ENCODE measurements at regions not wholly inside any gene's neighbourhood (a gene's known extent, or its start where the extent isn't known, plus 50 kb on each side); places are given as distances from the start of the nearest gene placed in this dataset.

GRCh38 chr3:31408720-31409119, 124.0 kb upstream of the STT3B start:
- no peak for DNase-seq (ENCODE audit: extremely low read depth in 1 of 2, low read depth in 1 of 2)

- DNase-seq (ENCODE audit: extremely low read depth in 1 of 2, low read depth in 1 of 2) = no peak
Measured at GRCh38 chr3:31409389-31409788, 123.3 kb upstream of the STT3B start.

- no peak for DNase-seq (ENCODE audit: extremely low read depth in 1 of 2, low read depth in 1 of 2)
Measured at GRCh38 chr3:31409866-31410265, 122.9 kb upstream of the STT3B start.

DNA sequence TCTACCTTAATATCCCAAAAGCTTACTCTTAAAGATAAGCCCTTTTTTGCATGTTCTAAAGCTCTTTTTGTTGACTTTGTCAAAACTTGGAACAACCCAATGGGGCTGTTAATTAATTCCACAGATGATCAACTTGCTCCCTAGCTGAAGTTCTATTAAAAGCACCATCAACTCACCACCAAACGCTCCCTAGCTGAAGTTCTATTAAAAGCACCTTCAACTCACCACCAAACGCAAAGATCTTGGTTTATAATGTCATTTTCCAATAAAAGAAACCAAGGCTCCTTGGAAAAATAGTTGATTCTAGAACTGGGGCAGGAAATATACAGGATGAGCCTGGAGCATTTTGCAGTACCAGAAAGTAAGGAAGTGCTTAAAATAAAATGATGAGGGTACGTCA, 122.3 kb upstream of the STT3B start:
- no peak for DNase-seq (ENCODE audit: extremely low read depth in 1 of 2, low read depth in 1 of 2)

DNA sequence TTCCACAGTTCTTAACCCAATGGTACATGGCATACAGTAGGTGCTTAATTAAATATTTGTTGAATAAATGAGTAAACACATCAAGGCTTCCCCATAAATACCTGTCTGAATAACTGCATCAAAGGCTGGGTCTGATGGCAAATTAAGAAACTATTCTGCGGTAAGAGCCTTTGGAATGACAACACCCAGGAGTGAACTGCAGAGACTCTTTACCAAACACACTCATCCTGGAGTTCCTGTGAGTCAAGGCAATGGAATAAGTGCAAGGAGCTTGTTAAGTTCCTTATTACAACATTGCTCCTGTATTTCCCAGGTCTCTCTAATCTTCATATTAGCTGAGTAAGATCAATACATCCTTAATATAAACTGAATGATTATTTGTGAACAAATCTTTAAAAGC, 119.9 kb upstream of the STT3B start:
- DNase-seq (ENCODE audit: extremely low read depth in 1 of 2, low read depth in 1 of 2) = no peak

GRCh38 chr3:31413515-31413914, 119.2 kb upstream of the STT3B start:
- no peak for DNase-seq (ENCODE audit: extremely low read depth in 1 of 2, low read depth in 1 of 2)

GRCh38 chr3:31416980-31417379, 115.7 kb upstream of the STT3B start:
- DNase-seq (ENCODE audit: extremely low read depth in 1 of 2, low read depth in 1 of 2) = no peak

GRCh38 chr3:31417486-31417885, 115.2 kb upstream of the STT3B start:
- no peak for DNase-seq (ENCODE audit: extremely low read depth in 1 of 2, low read depth in 1 of 2)

GRCh38 chr3:31420311-31420710, 112.4 kb upstream of the STT3B start:
- DNase-seq (ENCODE audit: extremely low read depth in 1 of 2, low read depth in 1 of 2) = no peak

GRCh38 chr3:31421314-31422048, 111.2 kb upstream of the STT3B start:
- DNase-seq (ENCODE audit: extremely low read depth in 1 of 2, low read depth in 1 of 2) = no peak

GRCh38 chr3:31422237-31422636, 110.5 kb upstream of the STT3B start:
- DNase-seq (ENCODE audit: extremely low read depth in 1 of 2, low read depth in 1 of 2) = no peak

GRCh38 chr3:31423482-31423881, 109.2 kb upstream of the STT3B start:
- no peak for DNase-seq (ENCODE audit: extremely low read depth in 1 of 2, low read depth in 1 of 2)

- no peak for DNase-seq (ENCODE audit: extremely low read depth in 1 of 2, low read depth in 1 of 2)
Measured at GRCh38 chr3:31425401-31425800, 107.3 kb upstream of the STT3B start.

DNA sequence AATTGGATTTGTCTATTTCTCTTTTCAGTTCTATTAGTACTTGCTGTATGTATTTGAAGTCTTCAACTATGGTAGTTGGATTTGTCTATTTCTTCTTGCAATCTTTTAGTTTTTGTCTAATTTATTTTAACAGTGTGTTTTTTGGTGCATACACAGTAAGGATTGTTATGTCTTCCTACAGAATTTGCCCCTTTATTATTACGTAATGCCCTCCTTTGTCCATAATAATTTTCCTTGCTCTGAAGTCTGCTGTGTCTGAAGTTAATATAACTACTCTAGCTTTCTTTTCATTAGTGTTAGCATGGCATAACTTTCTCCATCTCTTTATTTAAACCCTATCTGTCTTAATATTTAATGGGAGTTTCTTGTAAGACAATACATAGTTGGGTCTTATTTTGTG, 105.1 kb upstream of the STT3B start:
- DNase-seq (ENCODE audit: extremely low read depth in 1 of 2, low read depth in 1 of 2) = no peak

DNA sequence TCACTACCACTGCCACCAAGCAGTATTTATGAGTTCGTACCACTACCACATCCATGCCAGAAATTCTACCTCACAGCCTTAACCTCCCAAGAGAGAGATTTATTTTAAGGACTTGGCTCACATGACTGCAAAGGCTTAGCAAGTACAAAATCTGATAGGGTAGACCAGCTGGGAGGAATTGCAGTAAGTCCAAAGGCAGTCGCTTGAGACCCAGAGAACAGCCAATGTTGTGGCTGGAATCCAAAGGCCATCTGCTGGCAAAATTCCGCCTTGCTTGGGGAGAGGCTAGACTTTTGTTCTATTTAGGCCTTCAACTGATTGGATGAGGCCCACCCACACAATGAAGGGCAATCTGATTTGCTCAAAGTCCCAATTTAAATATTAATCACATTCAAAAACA, 101.4 kb upstream of the STT3B start:
- DNase-seq (ENCODE audit: extremely low read depth in 1 of 2, low read depth in 1 of 2) = no peak

- DNase-seq (ENCODE audit: extremely low read depth in 1 of 2, low read depth in 1 of 2) = no peak
Measured at GRCh38 chr3:31432897-31433678, 99.6 kb upstream of the STT3B start.

- DNase-seq (ENCODE audit: extremely low read depth in 1 of 2, low read depth in 1 of 2) = no peak
Measured at GRCh38 chr3:31433679-31433992, 99.1 kb upstream of the STT3B start.

DNA sequence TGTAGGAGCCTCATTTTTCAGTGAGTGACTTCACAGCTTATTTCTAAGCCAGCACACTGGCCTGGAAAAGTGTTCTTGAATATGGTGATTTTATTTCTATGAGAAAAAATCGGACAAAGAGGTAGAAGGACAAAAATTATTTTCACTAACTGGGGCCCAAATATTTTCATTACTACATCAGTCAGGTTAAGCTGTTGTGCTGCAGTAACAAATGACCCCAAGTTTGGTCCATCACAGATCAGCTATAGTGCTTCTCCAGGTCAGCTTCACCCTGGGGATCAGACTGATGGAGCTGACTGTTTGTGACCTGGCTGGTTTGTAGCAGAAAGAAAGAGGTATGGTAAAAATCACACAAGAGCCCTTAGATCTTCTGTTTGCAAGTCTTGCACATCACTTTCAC, 97.9 kb upstream of the STT3B start:
- DNase-seq (ENCODE audit: extremely low read depth in 1 of 2, low read depth in 1 of 2) = no peak

DNA sequence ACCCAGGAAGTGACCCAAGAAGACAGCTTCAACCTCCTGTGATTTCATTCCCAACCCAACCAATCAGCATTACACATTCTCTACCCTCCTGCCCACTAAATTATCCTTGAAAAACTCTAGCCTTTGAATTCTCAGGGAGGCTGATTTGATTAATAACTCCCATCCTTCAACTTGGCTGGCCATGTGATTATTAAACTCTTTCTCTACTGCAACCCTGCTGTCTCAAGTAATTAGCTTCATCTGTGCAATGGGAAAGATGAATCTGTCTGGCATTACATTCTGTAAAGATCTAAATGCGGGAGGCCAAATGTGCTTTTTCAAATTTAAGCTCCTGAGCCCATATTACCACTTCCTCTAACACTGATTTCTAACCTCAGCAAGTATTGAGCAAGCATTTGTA, 95.9 kb upstream of the STT3B start:
- no peak for DNase-seq (ENCODE audit: extremely low read depth in 1 of 2, low read depth in 1 of 2)

DNA sequence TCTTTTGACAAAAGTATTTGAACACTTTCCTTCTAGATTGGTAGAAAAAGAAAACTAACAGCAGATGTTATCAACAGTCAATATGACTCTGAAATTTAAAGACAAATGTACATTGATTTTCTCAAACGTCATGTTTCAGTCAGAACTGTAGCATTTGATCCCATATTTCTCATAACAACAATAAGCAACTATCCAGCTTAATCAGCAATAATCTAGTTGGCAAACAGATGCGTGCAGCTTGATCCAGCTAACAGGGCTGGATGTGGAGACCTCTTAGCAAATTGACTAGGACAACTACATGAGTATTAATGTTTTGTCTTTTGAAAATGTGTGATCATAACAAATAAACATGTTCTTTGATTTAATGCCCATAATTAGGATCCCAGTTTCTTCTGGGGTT, 94.0 kb upstream of the STT3B start:
- no peak for DNase-seq (ENCODE audit: extremely low read depth in 1 of 2, low read depth in 1 of 2)

GRCh38 chr3:31439890-31440750, 92.6 kb upstream of the STT3B start:
- DNase-seq (ENCODE audit: extremely low read depth in 1 of 2, low read depth in 1 of 2) = no peak

GRCh38 chr3:31440878-31441277, 91.8 kb upstream of the STT3B start:
- DNase-seq (ENCODE audit: extremely low read depth in 1 of 2, low read depth in 1 of 2) = no peak
